ENCODE measurements at regions not wholly inside any gene's neighbourhood (a gene's known extent, or its start where the extent isn't known, plus 50 kb on each side); places are given as distances from the start of the nearest gene placed in this dataset.

- no peaks in the 10 kb centered on the region for H3K27me3 ChIP-seq
These were observed 714.5 kb downstream of the EFNA5 start for GRCh38 chr5:106956187-106956586.

GRCh38 chr5:106940986-106941385 lies 729.8 kb downstream of the EFNA5 start:
- DNase-seq (ENCODE audit: low spot score in 2 of 2): no peak
- Histone ChIP-seq H3K4me1 (no peaks in the 10 kb centered on the region), H3K27me3 (no peaks in the 10 kb centered on the region), H3K36me3 (no peaks in the 10 kb centered on the region), H3K9me3 (no peaks in the 10 kb centered on the region), H3K27ac (no peak overlapping the region), H3K4me3 (no peak overlapping the region)
- intact Hi-C loops (cut with DNase I): no loop called here
- TF ChIP-seq CTCF (IDR thresholded peaks at IDR 0.05): no peak

More at GRCh38 chr5:106956187-106956586, 714.5 kb downstream of the EFNA5 start:
- DNase-seq (ENCODE audit: low spot score in 2 of 2): no peak
- H3K36me3 ChIP-seq: no peaks in the 10 kb centered on the region
- H3K27ac ChIP-seq: no peak overlapping the region
- no peak overlapping the region for H3K4me3 ChIP-seq
- H3K4me1 ChIP-seq: no peaks in the 10 kb centered on the region
- TF ChIP-seq CTCF (IDR thresholded peaks at IDR 0.05): no peak
- H3K9me3 ChIP-seq: no peaks in the 10 kb centered on the region
- intact Hi-C loops (cut with DNase I): no loop called here

- DNase-seq (ENCODE audit: low spot score in 2 of 2): no peak
- no peaks in the 10 kb centered on the region for H3K36me3 ChIP-seq
- intact Hi-C loops (cut with DNase I): no loop called here
- H3K4me3 ChIP-seq: no peak overlapping the region
- no peak overlapping the region for H3K27ac ChIP-seq
- TF ChIP-seq CTCF (IDR thresholded peaks at IDR 0.05): no peak
- H3K27me3 ChIP-seq: no peaks in the 10 kb centered on the region
- H3K4me1 ChIP-seq: no peaks in the 10 kb centered on the region
- H3K9me3 ChIP-seq: no peaks in the 10 kb centered on the region
These were observed 730.4 kb downstream of the EFNA5 start for GRCh38 chr5:106940301-106940846.

- Histone ChIP-seq H3K4me1 (no peaks in the 10 kb centered on the region), H3K9me3 (no peaks in the 10 kb centered on the region), H3K27me3 (no peaks in the 10 kb centered on the region), H3K4me3 (no peak overlapping the region), H3K27ac (no peak overlapping the region), H3K36me3 (no peaks in the 10 kb centered on the region)
- intact Hi-C loops (cut with DNase I): no loop called here
- no peak for DNase-seq (ENCODE audit: low spot score in 2 of 2)
- no peak for TF ChIP-seq CTCF (IDR thresholded peaks at IDR 0.05)
These were observed 747.3 kb downstream of the EFNA5 start for GRCh38 chr5:106923409-106923808.

GRCh38 chr5:106921567-106921966 lies 749.2 kb downstream of the EFNA5 start:
- no peak overlapping the region for H3K27ac ChIP-seq
- no peak overlapping the region for H3K4me3 ChIP-seq
- intact Hi-C loops (cut with DNase I): no loop called here
- no peaks in the 10 kb centered on the region for H3K27me3 ChIP-seq
- H3K9me3 ChIP-seq: no peaks in the 10 kb centered on the region
- no peaks in the 10 kb centered on the region for H3K4me1 ChIP-seq
- H3K36me3 ChIP-seq: no peaks in the 10 kb centered on the region
- DNase-seq (ENCODE audit: low spot score in 2 of 2): no peak
- TF ChIP-seq CTCF (IDR thresholded peaks at IDR 0.05): no peak

- no peaks in the 10 kb centered on the region for H3K4me1 ChIP-seq
- no peaks in the 10 kb centered on the region for H3K27me3 ChIP-seq
- DNase-seq (ENCODE audit: low spot score in 2 of 2): no peak
- H3K9me3 ChIP-seq: no peaks in the 10 kb centered on the region
- no peak overlapping the region for H3K4me3 ChIP-seq
- intact Hi-C loops (cut with DNase I): no loop called here
- no peaks in the 10 kb centered on the region for H3K36me3 ChIP-seq
- no peak overlapping the region for H3K27ac ChIP-seq
- no peak for TF ChIP-seq CTCF (IDR thresholded peaks at IDR 0.05)
These were observed 760.3 kb downstream of the EFNA5 start for GRCh38 chr5:106910486-106910885.

All from ascending aorta (tissue), 2 donors.